Kidney epithelial cell (primary cell): ENCODE measurements at regions not wholly inside any gene's neighbourhood (a gene's known extent, or its start where the extent isn't known, plus 50 kb on each side); places are given as distances from the start of the nearest gene placed in this dataset.

Source experiments
- DNase-seq: peaks from one replicate; pipeline ENCODE4 v3.0.0-alpha.2; 2010; ENCODE audit warnings: low read depth
- H3K27me3 ChIP-seq: 2 replicates; pipeline ENCODE4 v1.6.0; 2011; ENCODE audit warnings: low read length; ENCODE audit not compliant: control insufficient read depth, insufficient read depth
- H3K36me3 ChIP-seq: 2 replicates; pipeline ENCODE4 v1.5.1; 2011; ENCODE audit warnings: low read length; ENCODE audit not compliant: control insufficient read depth, insufficient read depth
- H3K4me3 ChIP-seq: 2 replicates; pipeline ENCODE4 v1.5.1; 2011; ENCODE audit warnings: low read depth, mild to moderate bottlenecking, control low read depth, low read length
- TF ChIP-seq, protein P1 (sequence below): IDR thresholded peaks from 2 replicates; pipeline ENCODE4 v1.5.1; 2011; ENCODE audit warnings: mild to moderate bottlenecking, moderate library complexity, low read length, control low read depth, inconsistent platforms; ENCODE audit not compliant: insufficient read depth, poor library complexity, severe bottlenecking

GRCh38 chr13:79043208-79043607 lies 362.8 kb downstream of the RBM26 start:
- no peak for DNase-seq

GRCh38 chr13:79037197-79037596 lies 368.9 kb downstream of the RBM26 start:
- Histone ChIP-seq H3K4me3 (no peak overlapping the region), H3K36me3 (no peaks in the 10 kb centered on the region), H3K27me3 (no peaks in the 10 kb centered on the region)
- no peak for DNase-seq
- TF ChIP-seq, protein P1, sequence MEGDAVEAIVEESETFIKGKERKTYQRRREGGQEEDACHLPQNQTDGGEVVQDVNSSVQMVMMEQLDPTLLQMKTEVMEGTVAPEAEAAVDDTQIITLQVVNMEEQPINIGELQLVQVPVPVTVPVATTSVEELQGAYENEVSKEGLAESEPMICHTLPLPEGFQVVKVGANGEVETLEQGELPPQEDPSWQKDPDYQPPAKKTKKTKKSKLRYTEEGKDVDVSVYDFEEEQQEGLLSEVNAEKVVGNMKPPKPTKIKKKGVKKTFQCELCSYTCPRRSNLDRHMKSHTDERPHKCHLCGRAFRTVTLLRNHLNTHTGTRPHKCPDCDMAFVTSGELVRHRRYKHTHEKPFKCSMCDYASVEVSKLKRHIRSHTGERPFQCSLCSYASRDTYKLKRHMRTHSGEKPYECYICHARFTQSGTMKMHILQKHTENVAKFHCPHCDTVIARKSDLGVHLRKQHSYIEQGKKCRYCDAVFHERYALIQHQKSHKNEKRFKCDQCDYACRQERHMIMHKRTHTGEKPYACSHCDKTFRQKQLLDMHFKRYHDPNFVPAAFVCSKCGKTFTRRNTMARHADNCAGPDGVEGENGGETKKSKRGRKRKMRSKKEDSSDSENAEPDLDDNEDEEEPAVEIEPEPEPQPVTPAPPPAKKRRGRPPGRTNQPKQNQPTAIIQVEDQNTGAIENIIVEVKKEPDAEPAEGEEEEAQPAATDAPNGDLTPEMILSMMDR, result no peak

More at GRCh38 chr13:79043208-79043607, 362.8 kb downstream of the RBM26 start:
- H3K27me3 ChIP-seq, result no peaks in the 10 kb centered on the region
- H3K4me3 ChIP-seq, result no peak overlapping the region
- TF ChIP-seq, protein P1, result no peak
- no peaks in the 10 kb centered on the region for H3K36me3 ChIP-seq

- no peaks in the 10 kb centered on the region for H3K36me3 ChIP-seq
- DNase-seq, result no peak
- H3K27me3 ChIP-seq, result no peaks in the 10 kb centered on the region
- TF ChIP-seq, protein P1, result no peak
- H3K4me3 ChIP-seq, result no peak overlapping the region
Measured at GRCh38 chr13:79034341-79034740, 371.7 kb downstream of the RBM26 start.

DNA sequence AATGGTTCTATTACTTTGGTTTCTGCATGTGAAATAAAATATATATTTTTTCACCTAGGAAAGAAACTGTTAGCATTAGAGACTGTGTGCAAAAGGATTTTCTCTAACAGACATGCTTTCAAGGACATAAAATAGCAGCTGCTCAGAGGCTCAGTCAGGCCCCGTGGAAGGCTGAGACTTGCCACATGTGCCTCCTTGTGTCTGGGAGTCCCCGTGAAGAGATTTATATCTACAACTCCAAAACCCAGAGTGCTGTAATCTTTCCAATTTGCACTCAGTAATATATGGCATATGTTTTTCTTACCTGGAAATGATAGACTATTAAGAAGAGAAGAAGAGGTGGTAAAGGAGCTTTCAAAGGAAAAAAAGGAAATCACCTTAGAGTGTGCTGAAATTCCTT lies 371.6 kb upstream of the OBI1 start:
- Histone ChIP-seq H3K4me3 (no peak overlapping the region), H3K36me3 (no peaks in the 10 kb centered on the region), H3K27me3 (no peaks in the 10 kb centered on the region)
- no peak for DNase-seq
- TF ChIP-seq, protein P1, result no peak

DNA sequence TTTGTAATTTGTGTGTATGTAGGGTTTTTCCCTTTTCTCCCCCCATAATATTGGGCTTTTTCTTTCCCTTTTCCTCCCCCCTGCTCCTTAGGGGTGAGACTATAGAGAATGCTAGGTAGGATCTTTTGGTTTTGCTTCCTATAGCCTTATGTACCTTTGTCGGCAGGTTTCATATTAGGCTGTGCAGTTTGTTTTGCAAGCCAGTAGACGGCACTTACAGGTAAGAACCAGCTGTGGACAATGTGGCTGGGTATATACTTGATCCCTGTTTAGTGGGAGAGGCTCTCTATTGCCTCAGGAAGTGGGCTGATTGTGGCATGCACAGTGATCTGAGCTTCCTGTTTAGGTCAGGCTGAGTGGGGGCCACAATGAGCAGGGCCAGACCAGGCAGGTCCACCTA lies 359.2 kb upstream of the OBI1 start:
- H3K36me3 ChIP-seq, result no peaks in the 10 kb centered on the region
- TF ChIP-seq, protein P1, result no peak
- no peaks in the 10 kb centered on the region for H3K27me3 ChIP-seq
- DNase-seq, result no peak
- no peak overlapping the region for H3K4me3 ChIP-seq

- no peak for DNase-seq
- no peaks in the 10 kb centered on the region for H3K36me3 ChIP-seq
- no peaks in the 10 kb centered on the region for H3K27me3 ChIP-seq
- no peak overlapping the region for H3K4me3 ChIP-seq
- TF ChIP-seq, protein P1, result no peak
Measured at GRCh38 chr13:79011179-79011578, 352.2 kb upstream of the OBI1 start.
